ENCODE measurements at regions not wholly inside any gene's neighbourhood (a gene's known extent, or its start where the extent isn't known, plus 50 kb on each side); places are given as distances from the start of the nearest gene placed in this dataset.
A peak's percentile ranks its signal among the peaks of the same experiment; 100 is the strongest.
"Not testable (repeated sequence)": the region's sequence is repeated elsewhere in the genome, so short reads cannot be mapped to it uniquely, and the experiment has no call there.

GRCh38 chr16:13336907-13337881 lies 435.8 kb downstream of the SHISA9 start:
- DNase-seq, result not testable (repeated sequence)

- no peak for DNase-seq
These were observed 436.6 kb downstream of the SHISA9 start for GRCh38 chr16:13338044-13338443.

DNA sequence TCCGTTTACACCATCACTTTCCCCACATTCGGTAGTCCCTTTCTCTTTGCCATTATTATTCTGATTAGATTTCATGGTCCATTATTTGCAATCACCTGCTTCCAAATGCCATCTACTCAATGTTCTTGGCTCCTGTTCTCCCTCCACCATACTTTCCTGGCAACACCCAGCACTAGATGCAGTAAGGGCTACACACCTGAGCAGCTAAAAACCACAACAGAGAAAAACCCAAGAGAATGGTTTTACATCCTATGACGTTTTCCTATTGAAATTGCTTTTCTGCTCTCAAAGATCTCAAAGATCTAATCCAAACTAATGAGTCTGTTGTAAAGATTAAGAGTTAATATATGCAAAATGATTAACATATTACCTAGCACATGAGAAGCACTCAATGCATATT lies 441.3 kb downstream of the SHISA9 start:
- no peak for DNase-seq

DNA sequence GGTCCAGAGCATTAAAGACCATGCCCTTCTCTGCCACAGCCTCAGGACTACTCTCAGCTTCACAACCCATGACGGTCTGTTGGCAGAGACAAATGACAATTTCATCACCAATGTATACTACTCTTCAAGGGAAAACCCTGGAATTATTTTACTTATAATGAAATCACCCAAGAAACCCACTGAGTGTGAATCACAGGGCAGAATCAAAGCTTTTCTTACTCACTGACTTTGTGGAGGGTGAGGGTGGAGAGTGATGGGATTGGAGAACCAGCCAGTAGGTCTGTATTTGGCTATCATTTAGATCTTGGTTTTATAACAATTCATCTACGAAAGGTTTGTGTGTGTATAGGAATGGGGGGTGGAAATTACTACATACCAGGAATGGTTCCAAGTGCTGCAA lies 442.6 kb downstream of the SHISA9 start:
- no peak for DNase-seq

DNA sequence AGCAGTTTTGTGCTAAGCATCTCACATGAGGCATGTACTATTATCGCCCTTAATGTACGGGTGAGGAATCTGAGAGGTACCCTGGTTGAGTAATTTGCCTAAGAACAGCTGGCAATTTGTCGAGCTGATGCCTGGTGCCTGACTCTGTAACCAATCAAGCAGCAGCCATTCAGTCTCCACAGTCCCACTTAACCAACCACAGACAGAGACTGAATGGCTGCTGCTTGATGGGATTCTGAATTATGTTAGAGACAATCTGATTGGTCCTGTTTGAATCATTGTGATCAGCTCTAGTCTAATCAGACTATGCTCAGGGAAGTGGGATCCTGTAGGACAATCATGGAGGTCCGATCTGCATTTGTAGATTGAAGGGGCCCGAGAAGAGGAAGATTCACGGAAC lies 447.0 kb downstream of the SHISA9 start:
- no peak for DNase-seq

DNA sequence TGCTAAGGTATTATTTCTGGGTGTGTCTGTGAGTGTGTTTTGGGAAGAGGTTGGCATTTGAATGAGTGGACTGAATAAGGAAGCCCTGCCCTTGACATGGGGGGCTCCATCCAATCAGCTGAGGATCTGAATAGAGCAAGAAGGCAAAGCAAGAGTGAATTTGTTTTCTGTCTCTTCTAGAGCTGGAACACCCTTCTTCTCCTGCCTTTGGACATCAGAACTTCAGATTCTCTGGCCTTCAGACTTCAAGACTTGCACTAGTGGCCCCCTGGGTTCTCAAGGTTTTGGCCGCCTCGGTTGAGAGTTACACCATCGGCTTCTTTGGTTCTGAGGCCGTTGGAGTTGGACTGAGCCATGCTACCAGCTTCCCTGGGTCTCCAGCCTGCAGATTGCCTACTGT lies 448.6 kb downstream of the SHISA9 start:
- DNase-seq, result no peak

DNA sequence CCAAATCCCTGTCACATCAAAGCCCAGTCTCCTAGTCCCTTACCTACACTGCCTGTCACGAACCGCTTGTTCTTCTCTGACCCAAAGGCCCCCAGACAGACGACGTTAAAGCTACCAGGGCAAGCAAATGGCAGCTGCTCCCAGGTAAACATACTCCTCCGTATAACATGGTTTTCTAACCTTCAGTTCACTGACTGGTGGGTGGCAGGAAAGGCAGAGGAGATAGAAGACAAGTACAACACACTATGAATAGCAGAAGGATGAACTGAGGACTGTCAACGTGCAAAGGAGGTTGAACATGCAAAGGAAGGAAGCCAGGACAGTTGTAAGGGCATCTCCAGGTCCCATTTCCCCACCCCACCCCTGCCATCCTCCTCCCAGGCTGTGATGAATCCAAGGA lies 449.8 kb downstream of the SHISA9 start:
- DNase-seq, result no peak

DNA sequence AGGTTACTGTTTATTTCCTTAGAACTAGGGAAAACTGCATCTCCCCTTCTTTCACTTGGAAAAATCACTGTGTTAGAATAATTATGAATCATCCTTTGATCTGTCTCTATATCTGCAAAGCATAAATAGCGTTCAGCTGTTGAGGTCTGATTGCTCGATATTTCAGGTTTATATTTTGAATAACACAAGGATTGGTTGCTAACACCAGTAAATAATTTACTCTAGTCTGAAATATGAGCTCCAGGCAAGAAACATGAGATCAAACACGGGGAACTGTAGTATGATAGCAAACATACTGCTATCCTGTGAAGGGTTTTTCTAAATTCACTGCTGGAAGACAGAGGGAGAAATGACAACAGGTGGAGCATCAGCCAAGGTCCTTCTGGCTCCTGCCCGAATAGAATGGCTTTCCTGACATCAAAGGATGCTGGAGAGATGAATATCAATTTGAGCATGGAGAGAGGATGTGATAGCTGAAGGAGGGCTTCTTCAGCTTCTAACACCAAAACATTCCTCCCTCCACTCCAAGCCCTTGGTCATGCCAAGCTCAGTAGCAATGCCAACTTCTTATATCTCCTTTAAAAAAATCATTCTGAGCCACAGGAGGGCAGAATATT lies 450.3 kb downstream of the SHISA9 start:
- DNase-seq, result peak in 1 of 2 experiments; percentile 34

GRCh38 chr16:13352796-13353195 lies 451.4 kb downstream of the SHISA9 start:
- DNase-seq, result not testable (repeated sequence)

DNA sequence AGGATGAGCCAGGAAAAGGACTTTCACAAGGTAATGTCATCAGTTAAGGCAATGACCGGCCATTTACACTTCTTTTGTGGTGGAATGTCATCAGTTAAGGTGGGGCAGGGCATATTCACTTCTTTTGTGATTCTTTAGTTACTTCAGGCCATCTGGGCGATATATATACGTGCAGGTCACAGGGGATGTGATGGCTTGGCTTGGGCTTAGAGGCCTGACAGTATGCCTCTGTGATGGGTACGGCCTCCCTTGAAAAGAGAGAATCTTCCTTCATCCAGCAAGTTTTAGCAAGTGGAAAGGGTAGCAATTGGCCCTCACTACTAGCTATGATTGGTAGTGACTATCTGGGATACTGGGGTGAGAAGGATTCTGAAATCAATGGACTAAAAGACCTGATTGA lies 456.4 kb downstream of the SHISA9 start:
- not testable (repeated sequence) for DNase-seq

- no peak for DNase-seq
These were observed 458.4 kb downstream of the SHISA9 start for GRCh38 chr16:13359835-13360234.

- DNase-seq, result no peak
These were observed 471.0 kb downstream of the SHISA9 start for GRCh38 chr16:13372421-13372820.

GRCh38 chr16:13376174-13376573 lies 474.8 kb downstream of the SHISA9 start:
- DNase-seq, result no peak

DNA sequence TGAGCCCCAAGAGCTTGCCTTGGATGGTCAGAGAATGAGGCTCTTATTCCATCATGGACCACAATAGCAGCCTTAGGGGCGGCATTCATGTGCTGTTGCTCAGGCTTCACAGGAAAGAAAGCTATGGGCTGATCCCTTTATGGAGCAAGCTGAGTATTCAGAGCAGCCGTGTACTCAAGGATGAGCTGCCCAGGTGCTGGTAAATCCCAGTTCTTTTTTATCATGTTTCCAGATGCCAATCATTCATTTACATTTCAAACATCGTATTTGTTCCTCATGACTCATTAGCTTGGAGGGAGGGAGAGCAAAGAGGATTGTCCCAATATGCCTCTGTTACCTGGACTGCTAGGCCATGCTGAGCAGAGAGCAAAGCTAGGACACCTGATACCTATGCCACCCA lies 475.7 kb downstream of the SHISA9 start:
- DNase-seq, result no peak

DNA sequence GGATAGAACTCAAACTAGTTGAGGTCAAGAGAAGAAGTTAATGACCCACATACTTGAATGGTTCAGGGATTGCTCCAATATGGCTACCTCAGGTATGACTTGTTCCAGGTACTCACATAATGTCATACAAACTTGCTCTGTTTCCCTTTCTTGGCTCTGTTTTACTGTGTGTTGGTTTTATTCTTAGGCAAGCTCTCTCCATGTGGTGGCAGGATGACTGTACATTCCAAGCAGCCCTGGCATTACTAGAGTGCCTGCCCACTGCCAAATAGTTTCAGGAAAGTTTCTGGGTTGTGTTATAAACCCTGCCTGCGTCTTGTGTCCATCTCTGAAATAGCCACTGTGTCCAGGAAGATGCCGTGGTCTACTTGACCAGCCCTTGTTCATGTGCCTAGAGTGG lies 476.8 kb downstream of the SHISA9 start:
- no peak for DNase-seq

DNA sequence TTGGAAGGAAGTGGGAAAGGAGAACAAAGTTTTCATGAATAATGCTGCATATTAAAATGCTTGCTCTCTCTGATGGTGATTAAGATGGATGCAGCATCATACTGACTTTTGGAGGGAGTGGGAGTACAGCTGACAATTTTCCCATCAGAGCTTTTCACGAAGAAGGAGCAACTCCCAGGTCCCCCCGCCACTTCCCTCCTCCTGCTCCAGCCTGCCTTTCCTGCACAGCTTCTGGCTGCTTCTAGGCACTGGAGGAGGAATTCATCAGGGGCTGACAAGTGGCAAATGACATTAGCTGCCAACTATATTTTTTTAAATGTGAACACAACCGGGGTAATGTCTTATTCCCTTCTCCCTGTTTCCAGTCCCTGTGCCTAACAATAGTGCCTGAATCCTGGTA lies 477.9 kb downstream of the SHISA9 start:
- DNase-seq, result no peak

GRCh38 chr16:13385156-13386040 lies 484.0 kb downstream of the SHISA9 start:
- not testable (repeated sequence) for DNase-seq

GRCh38 chr16:13390093-13390985 lies 488.9 kb downstream of the SHISA9 start:
- no peak for DNase-seq

DNA sequence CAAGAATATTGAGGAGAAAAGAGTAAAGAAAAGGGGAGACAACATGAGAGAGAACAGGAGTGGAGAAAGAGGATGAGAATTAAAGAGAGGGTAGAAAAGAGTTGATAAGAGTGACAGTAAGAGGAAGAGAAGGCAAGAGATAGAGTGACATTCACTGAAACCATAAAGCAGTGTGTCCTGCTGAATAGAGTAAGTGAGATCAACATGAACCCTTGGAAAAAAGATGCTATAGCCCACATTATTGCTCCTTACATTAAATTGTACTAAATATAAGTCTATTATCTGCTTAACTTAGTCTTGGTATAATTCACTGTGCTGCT lies 489.5 kb downstream of the SHISA9 start:
- no peak for DNase-seq

DNA sequence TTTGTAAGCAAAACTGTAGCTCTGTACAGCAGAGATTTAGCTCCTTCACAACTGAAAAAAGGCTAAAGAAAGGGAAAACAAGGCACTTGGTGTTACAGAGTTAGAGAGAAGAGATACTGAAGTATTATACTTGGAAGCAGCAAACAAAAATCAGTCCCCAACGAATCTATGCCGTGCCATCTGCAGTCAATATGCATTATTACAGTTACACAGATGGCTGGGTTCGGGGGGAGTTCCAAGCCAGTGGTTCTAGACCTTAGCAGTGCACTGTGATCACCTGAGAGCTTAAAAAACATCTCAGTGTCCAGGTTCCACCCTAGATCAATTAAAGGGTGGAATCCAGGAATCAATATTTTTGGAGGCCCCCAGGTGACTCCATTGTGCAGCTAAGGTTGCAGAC lies 489.9 kb downstream of the SHISA9 start:
- DNase-seq, result no peak

DNA sequence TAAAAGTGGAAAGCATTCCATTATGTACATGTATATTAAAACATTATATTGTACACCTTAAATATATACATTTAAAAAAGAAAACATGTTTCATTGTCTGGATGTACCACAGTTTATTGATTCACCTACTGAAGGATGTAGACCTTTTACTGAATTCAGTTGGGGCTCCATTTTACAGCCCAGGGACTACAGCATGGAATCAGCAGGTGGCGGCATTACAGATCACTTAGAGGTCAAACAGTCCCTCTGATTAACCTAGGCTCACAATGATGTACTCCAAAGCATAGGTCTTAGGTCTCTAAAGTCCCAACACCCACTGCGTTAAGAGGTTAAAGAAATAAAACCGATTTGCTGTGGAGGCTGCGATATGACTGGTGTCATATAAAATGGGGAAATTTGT lies 490.9 kb downstream of the SHISA9 start:
- no peak for DNase-seq

DNA sequence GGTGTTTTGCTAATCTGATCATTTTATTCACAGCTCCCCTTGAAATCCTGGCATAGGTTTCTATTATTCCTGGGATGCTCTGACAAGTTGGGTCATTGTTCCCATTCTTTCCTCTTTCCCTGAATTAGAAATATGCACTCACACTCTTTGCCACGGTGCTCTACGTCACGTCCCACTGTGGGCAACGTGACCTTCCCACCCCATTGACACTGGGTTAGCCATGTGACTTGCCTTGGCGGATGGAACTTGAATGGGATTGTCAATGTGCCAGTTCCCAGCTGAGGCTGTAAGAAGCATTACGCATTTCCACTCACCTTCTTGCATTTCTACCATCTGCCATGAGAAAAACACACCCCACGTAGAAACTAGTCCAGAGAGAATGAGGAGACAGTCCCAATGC lies 492.4 kb downstream of the SHISA9 start:
- DNase-seq, result no peak

Measured in NCI-H526 (cell line).